Upper lobe of left lung (tissue), 6 donors: ENCODE measurements at regions not wholly inside any gene's neighbourhood (a gene's known extent, or its start where the extent isn't known, plus 50 kb on each side); places are given as distances from the start of the nearest gene placed in this dataset.

Experiments used
- ATAC-seq, 2 donors: fragments of 200-7000 bp; cut with Tn5 transposase; one replicate each; pipeline ENCODE4 v1.9.1; 2022; ENCODE audit warnings: mild to moderate bottlenecking in 2 of 2, moderate library complexity in 2 of 2; ENCODE audit not compliant: low FRiP score in 2 of 2
- DNase-seq, 2 donors: peaks; one replicate each; pipeline ENCODE4 v3.0.0-alpha.2; 2019 to 2020
- H3K27ac ChIP-seq, 4 donors: fragments of 200-600 bp; sonication (generic); one replicate each; pipeline ENCODE4 v1.5.1; 2016 to 2019
- H3K27me3 ChIP-seq, 4 donors: fragments of 200-600 bp; sonication (generic); one replicate each; pipeline ENCODE4 v1.5.1; 2017 to 2019
- H3K36me3 ChIP-seq, 4 donors: fragments of 200-600 bp; sonication (generic); one replicate each; pipeline ENCODE4 v1.5.1; 2016 to 2019
- H3K4me1 ChIP-seq, 4 donors: fragments of 200-600 bp; sonication (generic); one replicate each; pipeline ENCODE4 v1.5.1; 2018 to 2019
- H3K4me3 ChIP-seq, 4 donors: fragments of 200-600 bp; sonication (generic); one replicate each; pipeline ENCODE4 v1.5.1; 2017 to 2019; ENCODE audit warnings: mild to moderate bottlenecking in 2 of 4, moderate library complexity in 1 of 4
- H3K9me3 ChIP-seq, 4 donors: fragments of 200-600 bp; sonication (generic); one replicate each; pipeline ENCODE4 v1.5.1; 2018 to 2019
- CTCF ChIP-seq, 6 experiments: fragments of 450-650 bp in 4 of 6; fragments of 200-600 bp in 2 of 6; sonication (generic) in 2 of 6; IDR thresholded peaks; one replicate each; pipeline ENCODE4 v1.5.1; 2016 to 2019; ENCODE audit warnings: antibody characterized with exemption in 6 of 6
- EP300 ChIP-seq, 4 donors: sonication (generic); formaldehyde crosslinking; IDR thresholded peaks; one replicate each; pipeline ENCODE4 v1.5.1; 2017; ENCODE audit warnings: antibody characterized with exemption in 4 of 4, control low read depth in 2 of 4
- POLR2A ChIP-seq, 4 donors: fragments of 450-650 bp; IDR thresholded peaks; one replicate each; pipeline ENCODE4 v1.5.1; 2016 to 2017; ENCODE audit warnings: antibody characterized with exemption in 4 of 4, mild to moderate bottlenecking in 2 of 4
- POLR2AphosphoS5 ChIP-seq, 2 donors: sonication (generic); formaldehyde crosslinking; IDR thresholded peaks; one replicate each; pipeline ENCODE4 v1.5.1; 2017; ENCODE audit warnings: antibody characterized with exemption in 2 of 2
- WGBS, 2 donors: methylation state at CpG; one replicate each; pipeline ENCODE4 v1.1.5; 2017 to 2018; 5-methylcytosine and 5-hydroxymethylcytosine counted together
- donor health status: DM: no; HTN: no; CAD: no; lungs with moderate emphysema.
- donor health status: DM: no; HTN: yes; CAD: no; lungs with severe emphysema.

GRCh38 chr12:90027889-90028634, 319.4 kb upstream of the ATP2B1 start:
- Histone ChIP-seq H3K4me1 (peaks cover 0 to 4% (median 0%) of the 10 kb centered on the region in 4 donors), H3K9me3 (no peaks in the 10 kb centered on the region), H3K27ac (no peak overlapping the region), H3K27me3 (no peaks in the 10 kb centered on the region), H3K4me3 (no peak overlapping the region), H3K36me3 (no peaks in the 10 kb centered on the region)
- 75 to 84% methylated on average over 5 of the region's 5 CpGs for WGBS, 2 donors
- no peak for ATAC-seq
- no peak for DNase-seq
- TF ChIP-seq EP300 (IDR thresholded peaks at IDR 0.05) (no peak), POLR2AphosphoS5 (IDR thresholded peaks at IDR 0.05) (no peak), POLR2A (IDR thresholded peaks at IDR 0.05) (no peak), CTCF (IDR thresholded peaks at IDR 0.05) (no peak)

- H3K4me3 ChIP-seq = no peak overlapping the region
- H3K9me3 ChIP-seq = no peaks in the 10 kb centered on the region
- no peak overlapping the region for H3K27ac ChIP-seq
- no peak for TF ChIP-seq CTCF (IDR thresholded peaks at IDR 0.05)
- ATAC-seq = no peak
- no peak for DNase-seq
- H3K27me3 ChIP-seq = no peaks in the 10 kb centered on the region
- no peaks in the 10 kb centered on the region for H3K36me3 ChIP-seq
- peaks cover 0 to 4% (median 0%) of the 10 kb centered on the region in 4 donors for H3K4me1 ChIP-seq
Observed at GRCh38 chr12:90027041-90027440, 318.4 kb upstream of the ATP2B1 start.

GRCh38 chr12:90026516-90026915, 317.9 kb upstream of the ATP2B1 start:
- DNase-seq (no peak), ATAC-seq (no peak)
- Histone ChIP-seq H3K27me3 (no peaks in the 10 kb centered on the region), H3K4me3 (no peak overlapping the region), H3K36me3 (no peaks in the 10 kb centered on the region), H3K4me1 (peaks cover 0 to 4% (median 0%) of the 10 kb centered on the region in 4 donors), H3K9me3 (no peaks in the 10 kb centered on the region), H3K27ac (no peak overlapping the region)
- 86 to 97% methylated on average over 9 of the region's 9 CpGs for WGBS, 2 donors
- TF ChIP-seq EP300 (IDR thresholded peaks at IDR 0.05) (no peak), POLR2A (IDR thresholded peaks at IDR 0.05) (no peak), POLR2AphosphoS5 (IDR thresholded peaks at IDR 0.05) (no peak), CTCF (IDR thresholded peaks at IDR 0.05) (no peak)

- no peaks in the 10 kb centered on the region for H3K27me3 ChIP-seq
- no peaks in the 10 kb centered on the region for H3K9me3 ChIP-seq
- DNase-seq = no peak
- H3K4me1 ChIP-seq = peaks cover 0 to 4% (median 0%) of the 10 kb centered on the region in 4 donors
- 53 to 61% methylated on average over 6 of the region's 6 CpGs for WGBS, 2 donors
- peak in 1 of 2 donors; percentile 49 for ATAC-seq
- H3K36me3 ChIP-seq = no peaks in the 10 kb centered on the region
- no peak overlapping the region for H3K27ac ChIP-seq
- H3K4me3 ChIP-seq = no peak overlapping the region
- no peak for TF ChIP-seq CTCF (IDR thresholded peaks at IDR 0.05)
- no peak for TF ChIP-seq EP300 (IDR thresholded peaks at IDR 0.05)
- no peak for TF ChIP-seq POLR2AphosphoS5 (IDR thresholded peaks at IDR 0.05)
- TF ChIP-seq POLR2A (IDR thresholded peaks at IDR 0.05) = no peak
Observed at GRCh38 chr12:90024262-90024661, 315.6 kb upstream of the ATP2B1 start.
